ENCODE measurements at regions not wholly inside any gene's neighbourhood (a gene's known extent, or its start where the extent isn't known, plus 50 kb on each side); places are given as distances from the start of the nearest gene placed in this dataset.
"Not testable (repeated sequence)": the region's sequence is repeated elsewhere in the genome, so short reads cannot be mapped to it uniquely, and the experiment has no call there.

- not testable (repeated sequence) for H3K27me3 Mint-ChIP-seq; H3K36me3 Mint-ChIP-seq; H3K4me3 Mint-ChIP-seq; H3K4me1 Mint-ChIP-seq (ENCODE audit: low read depth in 2 of 2); H3K27ac Mint-ChIP-seq; DNase-seq (ENCODE audit: low spot score); ATAC-seq; H3K9me3 Mint-ChIP-seq
Measured at GRCh38 chr17:46460129-46460528, 52.1 kb upstream of the LRRC37A2 start.

- H3K4me3 Mint-ChIP-seq; H3K9me3 Mint-ChIP-seq; H3K27ac Mint-ChIP-seq; H3K27me3 Mint-ChIP-seq; H3K36me3 Mint-ChIP-seq; H3K4me1 Mint-ChIP-seq (ENCODE audit: low read depth in 2 of 2); DNase-seq (ENCODE audit: low spot score); ATAC-seq: not testable (repeated sequence)
Measured at GRCh38 chr17:46455069-46455468, 57.2 kb upstream of the LRRC37A2 start.

GRCh38 chr17:46454572-46454971, 57.7 kb upstream of the LRRC37A2 start:
- H3K4me3 Mint-ChIP-seq; H3K9me3 Mint-ChIP-seq; H3K36me3 Mint-ChIP-seq; H3K4me1 Mint-ChIP-seq (ENCODE audit: low read depth in 2 of 2); H3K27me3 Mint-ChIP-seq; ATAC-seq; H3K27ac Mint-ChIP-seq; DNase-seq (ENCODE audit: low spot score): not testable (repeated sequence)

GRCh38 chr17:46453077-46453476, 59.2 kb upstream of the LRRC37A2 start:
- H3K36me3 Mint-ChIP-seq; H3K4me3 Mint-ChIP-seq; H3K9me3 Mint-ChIP-seq; ATAC-seq; DNase-seq (ENCODE audit: low spot score); H3K4me1 Mint-ChIP-seq (ENCODE audit: low read depth in 2 of 2); H3K27me3 Mint-ChIP-seq; H3K27ac Mint-ChIP-seq: not testable (repeated sequence)

GRCh38 chr17:46445849-46446248, 66.4 kb upstream of the LRRC37A2 start:
- H3K9me3 Mint-ChIP-seq; H3K27me3 Mint-ChIP-seq; H3K4me1 Mint-ChIP-seq (ENCODE audit: low read depth in 2 of 2); H3K4me3 Mint-ChIP-seq; H3K27ac Mint-ChIP-seq; DNase-seq (ENCODE audit: low spot score); H3K36me3 Mint-ChIP-seq; ATAC-seq: not testable (repeated sequence)

- not testable (repeated sequence) for H3K36me3 Mint-ChIP-seq
Measured at GRCh38 chr17:46445411-46445810, 66.9 kb upstream of the LRRC37A2 start.

GRCh38 chr17:46442153-46442552, 70.1 kb upstream of the LRRC37A2 start:
- H3K4me3 Mint-ChIP-seq, result not testable (repeated sequence)

More at GRCh38 chr17:46445411-46445810, 66.9 kb upstream of the LRRC37A2 start:
- not testable (repeated sequence) for H3K27me3 Mint-ChIP-seq; ATAC-seq; H3K9me3 Mint-ChIP-seq; H3K27ac Mint-ChIP-seq; H3K4me1 Mint-ChIP-seq (ENCODE audit: low read depth in 2 of 2); H3K4me3 Mint-ChIP-seq; DNase-seq (ENCODE audit: low spot score)

GRCh38 chr17:46440665-46441064, 71.6 kb upstream of the LRRC37A2 start:
- not testable (repeated sequence) for ATAC-seq; H3K4me3 Mint-ChIP-seq; H3K27me3 Mint-ChIP-seq; H3K27ac Mint-ChIP-seq; H3K4me1 Mint-ChIP-seq (ENCODE audit: low read depth in 2 of 2); H3K9me3 Mint-ChIP-seq; DNase-seq (ENCODE audit: low spot score); H3K36me3 Mint-ChIP-seq

More at GRCh38 chr17:46442153-46442552, 70.1 kb upstream of the LRRC37A2 start:
- ATAC-seq; H3K27me3 Mint-ChIP-seq; DNase-seq (ENCODE audit: low spot score); H3K36me3 Mint-ChIP-seq; H3K4me1 Mint-ChIP-seq (ENCODE audit: low read depth in 2 of 2); H3K27ac Mint-ChIP-seq; H3K9me3 Mint-ChIP-seq: not testable (repeated sequence)

GRCh38 chr17:46434450-46435062, 73.0 kb upstream of the ARL17B start:
- not testable (repeated sequence) for H3K9me3 Mint-ChIP-seq; H3K27ac Mint-ChIP-seq; H3K36me3 Mint-ChIP-seq; H3K27me3 Mint-ChIP-seq; DNase-seq (ENCODE audit: low spot score); ATAC-seq; H3K4me1 Mint-ChIP-seq (ENCODE audit: low read depth in 2 of 2); H3K4me3 Mint-ChIP-seq

GRCh38 chr17:46430300-46430699, 68.7 kb upstream of the ARL17B start:
- H3K9me3 Mint-ChIP-seq; H3K4me3 Mint-ChIP-seq; H3K27ac Mint-ChIP-seq; ATAC-seq; H3K36me3 Mint-ChIP-seq; H3K4me1 Mint-ChIP-seq (ENCODE audit: low read depth in 2 of 2); H3K27me3 Mint-ChIP-seq; DNase-seq (ENCODE audit: low spot score): not testable (repeated sequence)

- H3K27me3 Mint-ChIP-seq; H3K9me3 Mint-ChIP-seq; ATAC-seq; DNase-seq (ENCODE audit: low spot score); H3K4me3 Mint-ChIP-seq; H3K27ac Mint-ChIP-seq; H3K36me3 Mint-ChIP-seq; H3K4me1 Mint-ChIP-seq (ENCODE audit: low read depth in 2 of 2): not testable (repeated sequence)
Measured at GRCh38 chr17:46429675-46430074, 68.1 kb upstream of the ARL17B start.

GRCh38 chr17:46424187-46424884, 62.8 kb upstream of the ARL17B start:
- not testable (repeated sequence) for H3K27ac Mint-ChIP-seq; H3K4me3 Mint-ChIP-seq; DNase-seq (ENCODE audit: low spot score); H3K27me3 Mint-ChIP-seq; ATAC-seq; H3K9me3 Mint-ChIP-seq; H3K4me1 Mint-ChIP-seq (ENCODE audit: low read depth in 2 of 2); H3K36me3 Mint-ChIP-seq

- ATAC-seq, result peak; percentile 83 to 89
- not testable (repeated sequence) for H3K27ac Mint-ChIP-seq
Measured at GRCh38 chr17:46417907-46418306, 56.3 kb upstream of the ARL17B start.

GRCh38 chr17:46417261-46417660, 55.7 kb upstream of the ARL17B start:
- not testable (repeated sequence) for H3K27me3 Mint-ChIP-seq; H3K27ac Mint-ChIP-seq; H3K9me3 Mint-ChIP-seq; DNase-seq (ENCODE audit: low spot score); ATAC-seq; H3K4me1 Mint-ChIP-seq (ENCODE audit: low read depth in 2 of 2); H3K36me3 Mint-ChIP-seq; H3K4me3 Mint-ChIP-seq

More at GRCh38 chr17:46417907-46418306, 56.3 kb upstream of the ARL17B start:
- not testable (repeated sequence) for H3K9me3 Mint-ChIP-seq; H3K4me1 Mint-ChIP-seq (ENCODE audit: low read depth in 2 of 2); H3K27me3 Mint-ChIP-seq; H3K4me3 Mint-ChIP-seq; H3K36me3 Mint-ChIP-seq; DNase-seq (ENCODE audit: low spot score)

- not testable (repeated sequence) for H3K4me1 Mint-ChIP-seq (ENCODE audit: low read depth in 2 of 2); H3K9me3 Mint-ChIP-seq; ATAC-seq; H3K36me3 Mint-ChIP-seq; DNase-seq (ENCODE audit: low spot score); H3K27me3 Mint-ChIP-seq; H3K27ac Mint-ChIP-seq; H3K4me3 Mint-ChIP-seq
Measured at GRCh38 chr17:46414559-46414958, 53.0 kb upstream of the ARL17B start.
